ENCODE measurements at regions not wholly inside any gene's neighbourhood (a gene's known extent, or its start where the extent isn't known, plus 50 kb on each side); places are given as distances from the start of the nearest gene placed in this dataset.

DNA sequence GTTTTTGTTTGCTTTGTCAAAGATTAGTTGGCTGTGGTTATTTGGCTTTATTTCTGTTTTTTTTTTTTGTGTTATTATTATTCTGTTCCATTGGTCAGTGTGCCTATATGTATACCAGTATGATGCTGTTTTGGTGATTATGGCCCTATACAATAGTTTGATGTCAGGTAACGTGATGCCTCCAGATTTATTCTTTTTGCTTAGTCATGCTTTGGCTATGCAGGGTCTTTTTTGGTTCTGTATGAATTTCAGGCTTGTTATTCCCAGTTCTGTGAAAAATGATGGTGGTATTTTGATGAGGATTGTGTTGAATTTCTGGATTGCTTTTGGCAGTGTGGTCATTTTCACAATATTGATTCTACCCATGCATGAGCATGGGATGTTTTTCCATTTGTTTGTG lies 312.8 kb downstream of the TAF11L14 start:
- H3K27me3 Mint-ChIP-seq (ENCODE audit: insufficient read depth), result no peaks in the 10 kb centered on the region
- peaks cover 6% of the 10 kb centered on the region for H3K9me3 ChIP-seq (ENCODE audit: control insufficient read depth, low read length)
- no peaks in the 10 kb centered on the region for H3K4me1 ChIP-seq (ENCODE audit: control insufficient read depth, insufficient read depth, low read length)
- WGBS, 2 experiments (ENCODE audit: insufficient coverage in 1 of 2, insufficient read length in 1 of 2), result 94% methylated on average over 1 of the region's 1 CpG; no CpG with 5 or more reads in 1 of the 2 experiments
- no peaks in the 10 kb centered on the region for H3K36me3 Mint-ChIP-seq (ENCODE audit: low read depth)
- no peak overlapping the region for H3K27ac Mint-ChIP-seq
- H3K36me3 ChIP-seq (ENCODE audit: control insufficient read depth, insufficient read depth, low read length), result no peaks in the 10 kb centered on the region
- no peak overlapping the region for H3K4me3 ChIP-seq (ENCODE audit: low read length)
- no peaks in the 10 kb centered on the region for H3K27me3 ChIP-seq (ENCODE audit: control insufficient read depth, insufficient read depth, low read length, poor library complexity, severe bottlenecking)
- H3K4me1 Mint-ChIP-seq, result peaks cover 10% of the 10 kb centered on the region
- no peak for DNase-seq
- no peak overlapping the region for H3K4me3 Mint-ChIP-seq
- TF ChIP-seq, protein P1, sequence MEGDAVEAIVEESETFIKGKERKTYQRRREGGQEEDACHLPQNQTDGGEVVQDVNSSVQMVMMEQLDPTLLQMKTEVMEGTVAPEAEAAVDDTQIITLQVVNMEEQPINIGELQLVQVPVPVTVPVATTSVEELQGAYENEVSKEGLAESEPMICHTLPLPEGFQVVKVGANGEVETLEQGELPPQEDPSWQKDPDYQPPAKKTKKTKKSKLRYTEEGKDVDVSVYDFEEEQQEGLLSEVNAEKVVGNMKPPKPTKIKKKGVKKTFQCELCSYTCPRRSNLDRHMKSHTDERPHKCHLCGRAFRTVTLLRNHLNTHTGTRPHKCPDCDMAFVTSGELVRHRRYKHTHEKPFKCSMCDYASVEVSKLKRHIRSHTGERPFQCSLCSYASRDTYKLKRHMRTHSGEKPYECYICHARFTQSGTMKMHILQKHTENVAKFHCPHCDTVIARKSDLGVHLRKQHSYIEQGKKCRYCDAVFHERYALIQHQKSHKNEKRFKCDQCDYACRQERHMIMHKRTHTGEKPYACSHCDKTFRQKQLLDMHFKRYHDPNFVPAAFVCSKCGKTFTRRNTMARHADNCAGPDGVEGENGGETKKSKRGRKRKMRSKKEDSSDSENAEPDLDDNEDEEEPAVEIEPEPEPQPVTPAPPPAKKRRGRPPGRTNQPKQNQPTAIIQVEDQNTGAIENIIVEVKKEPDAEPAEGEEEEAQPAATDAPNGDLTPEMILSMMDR (conservative IDR thresholded peaks at IDR 0.05), result no peak
- no peak overlapping the region for H3K9ac ChIP-seq (ENCODE audit: extremely low read depth, low read length, poor library complexity, severe bottlenecking)
- H3K9me3 Mint-ChIP-seq, result peaks cover 22% of the 10 kb centered on the region
- H3K27ac ChIP-seq (ENCODE audit: low read depth, low read length), result no peak overlapping the region

DNA sequence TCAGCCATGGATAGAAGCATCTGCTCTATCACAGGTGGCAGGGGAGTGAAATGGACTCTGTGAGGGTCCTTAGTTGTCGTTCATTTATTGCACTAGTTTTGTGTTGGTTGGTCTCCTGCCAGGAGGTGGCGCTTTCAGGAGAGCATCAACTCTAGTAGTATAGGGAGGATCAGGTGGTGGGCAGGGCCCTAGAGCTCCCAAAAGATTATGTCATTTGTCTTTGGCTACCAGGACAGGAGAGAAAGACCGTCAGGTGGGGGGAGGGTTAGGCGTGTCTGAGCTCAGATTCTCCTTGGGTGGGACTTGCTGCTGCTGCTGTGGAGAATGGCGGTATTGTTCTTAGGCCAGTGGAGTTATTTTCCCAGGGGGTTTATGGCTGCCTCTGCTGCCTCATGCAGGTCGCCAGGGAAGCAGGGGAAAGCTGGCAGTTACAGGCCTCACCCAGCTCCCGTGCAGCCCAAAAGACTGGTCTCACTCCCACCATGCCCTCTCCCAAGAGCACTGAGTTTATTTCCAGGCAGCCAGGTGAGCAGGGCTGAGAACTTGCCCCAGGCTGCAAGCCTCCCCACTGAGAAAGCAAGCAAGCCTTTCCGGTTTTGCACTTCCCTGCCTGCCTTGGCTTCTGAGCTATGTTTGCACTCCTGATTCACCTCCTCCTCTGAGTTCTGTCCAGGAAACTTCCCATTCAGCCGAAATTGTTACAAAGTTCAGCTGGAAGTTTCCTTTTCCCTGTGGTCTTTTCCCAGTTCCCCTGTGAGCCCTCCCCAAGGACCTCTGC lies 317.3 kb downstream of the TAF11L14 start:
- peak overlapping the region; percentile 95 for H3K27ac Mint-ChIP-seq
- WGBS, 2 experiments (ENCODE audit: insufficient coverage in 1 of 2, insufficient read length in 1 of 2), result 60 to 68% methylated on average over 3 to 9 of the region's 9 CpGs
- Histone ChIP-seq H3K9me3 (ENCODE audit: control insufficient read depth, low read length) (peaks cover 6% of the 10 kb centered on the region), H3K27me3 (ENCODE audit: control insufficient read depth, insufficient read depth, low read length, poor library complexity, severe bottlenecking) (no peaks in the 10 kb centered on the region), H3K9ac (ENCODE audit: extremely low read depth, low read length, poor library complexity, severe bottlenecking) (no peak overlapping the region), H3K4me3 (ENCODE audit: low read length) (no peak overlapping the region), H3K36me3 (ENCODE audit: control insufficient read depth, insufficient read depth, low read length) (no peaks in the 10 kb centered on the region), H3K27ac (ENCODE audit: low read depth, low read length) (no peak overlapping the region), H3K4me1 (ENCODE audit: control insufficient read depth, insufficient read depth, low read length) (no peaks in the 10 kb centered on the region)
- H3K4me1 Mint-ChIP-seq, result peaks cover 14% of the 10 kb centered on the region
- H3K4me3 Mint-ChIP-seq, result peak overlapping the region; percentile 32
- TF ChIP-seq, protein P1 (conservative IDR thresholded peaks at IDR 0.05), result peak; percentile 79
- no peaks in the 10 kb centered on the region for H3K36me3 Mint-ChIP-seq (ENCODE audit: low read depth)
- H3K27me3 Mint-ChIP-seq (ENCODE audit: insufficient read depth), result no peaks in the 10 kb centered on the region
- peak; percentile 94 for DNase-seq
- H3K9me3 Mint-ChIP-seq, result peaks cover 12% of the 10 kb centered on the region

DNA sequence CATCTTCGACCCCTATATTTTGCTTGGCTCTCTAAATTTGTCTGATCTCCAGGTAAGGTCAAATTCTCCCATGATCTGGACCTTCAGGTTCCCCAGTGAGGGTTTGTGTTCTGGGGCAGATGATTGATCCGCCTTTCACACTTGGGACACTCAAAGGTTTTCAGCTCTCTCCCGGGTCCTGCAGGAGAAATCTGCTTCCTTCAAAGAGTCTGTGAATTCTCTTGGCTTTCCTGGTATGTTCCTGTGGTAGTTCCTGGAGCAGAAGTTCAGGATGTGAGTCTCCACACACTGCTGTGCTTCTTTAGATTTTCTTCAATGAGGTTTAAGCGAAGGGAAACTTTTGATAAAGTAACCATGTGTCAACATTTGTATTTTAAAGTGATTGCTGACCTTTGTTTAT lies 318.0 kb downstream of the TAF11L14 start:
- Histone ChIP-seq H3K27me3 (ENCODE audit: control insufficient read depth, insufficient read depth, low read length, poor library complexity, severe bottlenecking) (no peaks in the 10 kb centered on the region), H3K27ac (ENCODE audit: low read depth, low read length) (no peak overlapping the region), H3K4me1 (ENCODE audit: control insufficient read depth, insufficient read depth, low read length) (no peaks in the 10 kb centered on the region), H3K36me3 (ENCODE audit: control insufficient read depth, insufficient read depth, low read length) (no peaks in the 10 kb centered on the region), H3K4me3 (ENCODE audit: low read length) (no peak overlapping the region), H3K9me3 (ENCODE audit: control insufficient read depth, low read length) (peaks cover 6% of the 10 kb centered on the region), H3K9ac (ENCODE audit: extremely low read depth, low read length, poor library complexity, severe bottlenecking) (no peak overlapping the region)
- Mint-ChIP-seq H3K27me3 (ENCODE audit: insufficient read depth) (no peaks in the 10 kb centered on the region), H3K36me3 (ENCODE audit: low read depth) (no peaks in the 10 kb centered on the region), H3K27ac (peak overlapping the region; percentile 95), H3K4me1 (peaks cover 14% of the 10 kb centered on the region), H3K4me3 (no peak overlapping the region), H3K9me3 (peaks cover 8% of the 10 kb centered on the region)
- TF ChIP-seq, protein P1 (conservative IDR thresholded peaks at IDR 0.05), result no peak
- no peak for DNase-seq
- 93 to 100% methylated on average over 2 to 4 of the region's 4 CpGs for WGBS, 2 experiments (ENCODE audit: insufficient coverage in 1 of 2, insufficient read length in 1 of 2)

All from endodermal cell (in vitro differentiated cells).